Stimulated activated CD4-positive, alpha-beta T cell treated with anti-CD3 and anti-CD28 coated beads, Interleukin-2, amount 100 ng/mL, for 48 hours (primary cell): ENCODE measurements at regions not wholly inside any gene's neighbourhood (a gene's known extent, or its start where the extent isn't known, plus 50 kb on each side); places are given as distances from the start of the nearest gene placed in this dataset.

Experiments
- DNase-seq, 2 donors: peaks; one replicate each; pipeline ENCODE4 v3.0.0-alpha.2; 2020

GRCh38 chr2:144965172-144965571 is 445.3 kb upstream of the ZEB2 start:
- no peak for DNase-seq

DNA sequence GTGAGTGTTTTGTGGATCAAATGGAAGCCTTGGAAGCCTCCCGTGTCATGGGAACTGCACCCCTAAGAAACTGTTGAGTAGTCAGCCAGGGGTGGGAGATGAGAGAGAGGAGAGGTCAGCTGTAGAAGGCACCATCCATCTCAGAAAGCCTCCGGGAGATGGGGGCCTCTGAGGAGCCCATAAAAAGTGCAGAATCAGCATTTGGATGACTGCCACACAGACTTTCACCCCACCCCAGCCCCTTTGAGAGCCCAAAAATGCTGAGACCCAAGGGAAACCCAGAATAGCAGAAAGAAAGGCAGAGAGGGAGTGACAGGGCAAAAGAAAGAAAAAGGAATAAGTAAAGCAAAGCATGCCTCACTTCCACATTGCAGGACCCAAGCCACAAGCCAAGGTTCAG is 443.1 kb upstream of the ZEB2 start:
- DNase-seq = no peak

DNA sequence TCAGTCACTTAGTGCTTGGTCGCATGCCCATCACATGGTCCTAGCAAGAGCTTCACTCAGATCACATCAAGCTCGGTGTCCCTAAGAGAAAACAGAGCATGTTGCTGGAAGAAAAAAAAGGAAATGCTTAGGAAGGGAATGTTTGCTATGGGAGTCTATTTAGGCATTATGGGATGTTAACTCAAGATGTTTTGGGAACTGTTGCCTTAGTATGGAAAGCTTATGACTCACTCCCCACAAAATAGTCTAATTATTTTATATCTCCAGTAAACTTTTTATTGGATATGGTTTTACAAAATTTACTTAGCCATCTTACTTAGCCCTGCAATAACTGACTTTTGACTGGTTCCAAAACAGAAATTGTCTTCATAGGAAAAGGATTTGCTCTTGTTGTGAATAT is 439.5 kb upstream of the ZEB2 start:
- DNase-seq = no peak

- DNase-seq = no peak
Measured at GRCh38 chr2:144950899-144951560, 431.1 kb upstream of the ZEB2 start.

- DNase-seq = no peak
Measured at GRCh38 chr2:144948205-144948855, 428.4 kb upstream of the ZEB2 start.

DNA sequence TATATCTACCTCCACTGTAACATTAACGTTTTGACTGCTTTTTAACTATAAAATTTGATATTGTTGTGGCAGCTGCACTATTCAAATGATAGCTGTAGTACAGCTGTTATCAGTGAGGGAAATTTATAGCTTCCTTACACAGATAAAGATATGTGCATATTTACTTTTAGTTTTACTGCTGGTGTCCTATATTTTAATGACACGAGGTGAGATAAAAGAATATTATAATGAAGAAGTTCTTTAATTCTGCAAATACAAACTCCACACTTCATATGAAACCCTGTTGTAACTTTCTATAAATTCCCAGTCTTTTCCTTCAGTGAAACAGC is 427.8 kb upstream of the ZEB2 start:
- DNase-seq = no peak

- DNase-seq = no peak
Measured at GRCh38 chr2:144946263-144946662, 426.3 kb upstream of the ZEB2 start.

- DNase-seq = no peak
Measured at GRCh38 chr2:144944546-144945220, 424.8 kb upstream of the ZEB2 start.

GRCh38 chr2:144943986-144944385 is 424.1 kb upstream of the ZEB2 start:
- no peak for DNase-seq

GRCh38 chr2:144943293-144943941 is 423.5 kb upstream of the ZEB2 start:
- no peak for DNase-seq

- no peak for DNase-seq
Measured at GRCh38 chr2:144942516-144943256, 422.8 kb upstream of the ZEB2 start.

GRCh38 chr2:144941743-144942488 is 422.0 kb upstream of the ZEB2 start:
- no peak for DNase-seq

- DNase-seq = no peak
Measured at GRCh38 chr2:144939590-144939989, 419.7 kb upstream of the ZEB2 start.

DNA sequence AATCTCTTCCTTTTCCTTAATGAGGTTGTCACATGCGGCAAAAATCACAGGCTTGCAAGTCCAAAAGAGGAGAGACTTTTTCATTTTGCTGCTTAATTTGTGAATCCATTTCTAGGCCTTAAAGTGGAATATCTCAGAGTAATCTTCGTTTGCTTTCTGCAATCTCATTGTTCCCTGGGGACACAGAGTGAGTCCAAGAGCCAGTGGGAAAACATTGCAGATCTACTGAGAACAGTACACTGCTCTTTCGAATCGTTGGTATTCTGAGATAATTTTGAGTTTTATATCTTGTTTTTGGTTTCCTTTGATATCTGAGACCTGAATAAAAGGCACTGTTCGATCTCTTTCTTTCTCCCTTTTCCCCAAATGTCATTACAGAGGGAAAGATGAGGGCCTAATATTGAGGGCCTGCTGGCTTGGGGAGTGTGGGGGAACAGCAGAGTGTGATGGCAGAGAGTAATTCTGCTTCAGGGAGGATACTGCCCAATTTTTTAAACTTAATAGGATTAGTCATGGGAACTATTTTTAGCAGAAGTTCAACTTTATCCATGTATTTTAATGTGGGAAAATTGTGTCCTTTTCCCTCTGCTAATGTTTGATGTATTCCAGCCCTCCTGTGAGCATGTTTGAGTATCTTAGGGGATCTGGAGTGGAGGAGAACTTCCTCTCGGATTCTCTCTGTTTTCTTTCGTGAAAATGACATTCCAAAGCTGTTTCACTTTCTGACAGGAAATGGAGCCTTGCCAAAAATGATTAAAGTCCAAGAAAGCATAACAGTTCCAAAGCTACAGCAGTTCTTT is 418.2 kb upstream of the ZEB2 start:
- no peak for DNase-seq

DNA sequence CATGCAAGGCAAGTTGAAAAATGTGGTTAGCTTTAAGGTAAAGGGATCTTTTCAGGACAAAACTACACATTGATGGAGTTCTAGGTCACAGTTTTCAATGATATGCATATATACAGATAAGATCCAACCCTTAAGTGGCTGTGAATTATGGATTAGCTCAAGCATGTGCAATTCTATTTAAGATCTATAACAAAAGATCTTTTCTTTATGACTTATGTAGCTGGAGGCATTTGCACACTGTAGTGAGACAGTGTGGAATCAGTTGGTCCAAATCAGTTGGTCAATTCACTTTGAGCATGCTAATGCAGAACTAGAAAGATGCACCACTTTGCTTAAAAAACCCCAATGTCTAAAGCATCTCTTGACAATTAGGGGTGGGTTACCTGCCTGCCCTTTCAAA is 417.1 kb upstream of the ZEB2 start:
- DNase-seq = no peak

GRCh38 chr2:144936442-144936841 is 416.5 kb upstream of the ZEB2 start:
- DNase-seq = no peak

DNA sequence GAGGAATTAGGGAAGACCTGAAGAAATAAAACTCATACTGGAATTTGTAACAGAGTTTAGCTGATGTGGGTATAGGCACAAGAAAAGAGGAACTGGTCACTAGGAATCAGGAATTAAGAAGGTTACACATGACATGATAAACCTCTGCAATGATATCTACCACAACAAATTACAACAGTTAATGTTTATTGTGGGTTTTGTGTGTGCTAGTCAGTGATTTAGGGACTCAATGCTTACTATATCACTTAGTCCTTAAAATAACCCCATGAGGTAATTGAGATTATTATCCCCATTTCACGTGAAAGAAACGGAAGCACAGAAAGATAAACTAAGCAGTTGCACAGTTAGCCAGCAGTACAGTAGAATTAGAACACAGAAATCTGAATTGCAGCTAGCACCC is 415.8 kb upstream of the ZEB2 start:
- no peak for DNase-seq

DNA sequence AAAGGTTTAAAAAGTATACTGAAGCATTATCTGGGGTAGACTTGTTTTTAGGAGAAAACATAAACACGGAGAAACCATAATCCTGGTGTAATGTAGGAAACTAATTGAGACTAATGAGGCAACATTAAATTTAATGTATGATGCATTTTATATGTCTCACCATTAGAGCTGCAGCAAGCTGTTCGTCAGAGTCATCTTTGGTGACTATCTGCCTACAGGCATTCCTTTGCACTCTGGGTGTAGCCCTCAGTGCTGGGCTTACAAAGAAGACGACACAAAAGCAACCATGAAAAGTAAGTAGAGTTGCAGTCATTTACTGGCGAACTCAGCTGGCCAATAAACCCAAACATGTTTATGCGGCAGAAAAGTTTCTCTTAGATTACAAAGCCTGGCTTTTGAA is 415.3 kb upstream of the ZEB2 start:
- DNase-seq = no peak

DNA sequence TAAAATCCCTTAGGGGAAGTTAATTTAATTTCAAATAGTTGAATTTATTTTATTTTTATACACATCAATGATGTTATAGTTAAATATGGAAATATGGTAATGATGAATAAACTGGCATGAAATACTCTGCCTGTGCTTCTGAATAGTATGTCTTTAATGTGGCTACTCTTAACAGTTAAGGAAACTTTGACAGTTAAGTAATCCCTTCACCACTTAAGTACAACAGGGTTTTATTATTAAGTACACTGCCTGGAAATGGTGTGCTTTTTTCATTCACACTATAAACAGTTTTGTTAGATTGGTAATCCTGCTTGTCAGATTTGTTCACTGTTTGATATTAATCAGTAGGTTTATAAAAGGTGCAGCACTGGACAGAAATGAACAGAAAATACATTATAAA is 412.0 kb upstream of the ZEB2 start:
- DNase-seq = no peak

DNA sequence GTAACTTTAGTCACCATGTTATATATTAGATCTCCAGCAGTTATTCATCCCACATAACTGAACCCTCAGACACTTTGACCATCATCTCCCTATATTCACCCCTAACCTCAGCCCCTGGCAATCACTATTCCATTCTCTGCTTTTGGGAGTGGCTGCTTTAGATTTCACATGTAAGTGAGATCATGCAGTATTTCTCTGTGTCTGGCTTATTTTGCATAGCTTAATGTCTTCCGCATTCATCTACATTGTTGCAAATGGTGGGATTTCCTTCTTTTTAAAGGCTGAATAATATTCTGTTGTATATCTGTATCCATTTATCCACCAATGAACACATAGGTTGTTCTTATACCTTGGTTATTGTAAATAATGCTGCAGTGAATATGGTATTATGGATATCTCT is 411.6 kb upstream of the ZEB2 start:
- DNase-seq = no peak

- DNase-seq = no peak
Measured at GRCh38 chr2:144927429-144927828, 407.5 kb upstream of the ZEB2 start.

- DNase-seq = no peak
Measured at GRCh38 chr2:144925886-144926285, 406.0 kb upstream of the ZEB2 start.
